Astrocyte (in vitro differentiated cells and primary cell): ENCODE measurements at regions not wholly inside any gene's neighbourhood (a gene's known extent, or its start where the extent isn't known, plus 50 kb on each side); places are given as distances from the start of the nearest gene placed in this dataset.

Experiments used
- DNase-seq: peaks from one replicate; pipeline ENCODE4 v3.0.0-alpha.2; 2010; ENCODE audit warnings: low read depth
- FAIRE-seq: peaks from 2 replicates; lab custom pipeline; 2011; peaks lifted over from hg19 to GRCh38; lab: Jason Lieb, UNC
- H2AFZ ChIP-seq: 2 replicates; pipeline ENCODE4 v1.6.0; 2012; ENCODE audit warnings: low read depth, low read length, inconsistent platforms
- H3K27ac ChIP-seq: 2 replicates; pipeline ENCODE4 v1.5.1; 2011; ENCODE audit warnings: low read depth, low read length, inconsistent platforms
- H3K27me3 ChIP-seq: 2 replicates; pipeline ENCODE4 v1.6.0; 2011; ENCODE audit warnings: low read length, inconsistent platforms; ENCODE audit not compliant: insufficient read depth
- H3K36me3 ChIP-seq: 2 replicates; pipeline ENCODE4 v1.5.1; 2011; ENCODE audit warnings: low read length, inconsistent platforms; ENCODE audit not compliant: insufficient read depth
- H3K4me1 ChIP-seq: 2 replicates; pipeline ENCODE4 v1.5.1; 2011; ENCODE audit warnings: low read length, inconsistent platforms; ENCODE audit not compliant: insufficient read depth
- H3K4me2 ChIP-seq: 2 replicates; pipeline ENCODE4 v1.6.0; 2012; ENCODE audit warnings: low read length, inconsistent platforms
- H3K4me3 ChIP-seq: 2 replicates; pipeline ENCODE4 v1.5.1; 2011; ENCODE audit warnings: low read depth, mild to moderate bottlenecking, low read length, inconsistent platforms; ENCODE audit not compliant: insufficient read depth
- H3K79me2 ChIP-seq: 2 replicates; pipeline ENCODE4 v1.6.0; 2012; ENCODE audit warnings: mild to moderate bottlenecking, low read length, inconsistent platforms; ENCODE audit not compliant: insufficient read depth
- H3K9ac ChIP-seq: 2 replicates; pipeline ENCODE4 v1.6.0; 2012; ENCODE audit warnings: mild to moderate bottlenecking, low read length, inconsistent platforms
- H3K9me3 ChIP-seq: 2 replicates; pipeline ENCODE4 v1.5.1; 2012; ENCODE audit warnings: low read depth, mild to moderate bottlenecking, low read length, inconsistent platforms; ENCODE audit not compliant: insufficient read depth
- H4K20me1 ChIP-seq: 2 replicates; pipeline ENCODE4 v1.6.0; 2012; ENCODE audit warnings: low read length, inconsistent platforms; ENCODE audit not compliant: insufficient read depth
- H3K27ac Mint-ChIP-seq: one replicate; pipeline ENCODE4 v1.8.0; 2021; ENCODE audit warnings: mild to moderate bottlenecking, mixed read lengths; ENCODE audit not compliant: unreplicated experiment
- H3K27me3 Mint-ChIP-seq: one replicate; pipeline ENCODE4 v1.8.0; 2021; ENCODE audit warnings: low read depth, mixed read lengths; ENCODE audit not compliant: unreplicated experiment
- H3K36me3 Mint-ChIP-seq: one replicate; pipeline ENCODE4 v1.8.0; 2021; ENCODE audit warnings: low read depth, mixed read lengths; ENCODE audit not compliant: unreplicated experiment
- H3K4me1 Mint-ChIP-seq: one replicate; pipeline ENCODE4 v1.8.0; 2021; ENCODE audit warnings: low read depth, mixed read lengths; ENCODE audit not compliant: unreplicated experiment
- H3K4me3 Mint-ChIP-seq: one replicate; pipeline ENCODE4 v1.8.0; 2021; ENCODE audit warnings: mild to moderate bottlenecking, moderate library complexity, mixed read lengths; ENCODE audit not compliant: unreplicated experiment
- H3K9me3 Mint-ChIP-seq: one replicate; pipeline ENCODE4 v1.8.0; 2021; ENCODE audit warnings: mild to moderate bottlenecking, mixed read lengths; ENCODE audit not compliant: unreplicated experiment
- CTCF ChIP-seq: IDR thresholded peaks from 2 replicates; pipeline ENCODE4 v1.5.1; 2011; ENCODE audit warnings: low read depth, mild to moderate bottlenecking, inconsistent platforms, low read length, moderate library complexity; ENCODE audit not compliant: insufficient read depth
- EZH2 ChIP-seq: IDR thresholded peaks from 2 replicates; pipeline ENCODE4 v1.6.1; 2012; ENCODE audit warnings: mild to moderate bottlenecking, low read length, inconsistent platforms; ENCODE audit not compliant: insufficient read depth

DNA sequence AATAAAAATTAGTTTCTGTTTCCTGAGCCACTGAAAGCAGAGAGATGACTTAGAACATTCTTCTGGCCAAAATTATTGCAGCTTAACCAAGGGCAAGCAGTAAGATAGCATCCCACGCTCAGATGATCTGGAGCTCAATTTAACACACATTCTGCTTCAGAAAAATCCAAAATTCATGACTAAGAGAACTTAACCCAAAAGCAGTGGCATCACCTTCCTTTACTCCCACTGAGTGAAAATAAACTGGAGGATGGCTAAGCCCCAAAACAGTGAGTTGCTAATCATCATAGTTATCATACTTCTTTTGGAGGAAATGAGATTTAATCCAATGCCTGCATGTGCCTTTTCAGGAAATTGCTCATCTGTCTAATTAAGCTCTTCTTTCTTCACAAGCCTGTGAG lies 195.4 kb downstream of the DUSP6 start:
- peak; percentile 47 for FAIRE-seq

DNA sequence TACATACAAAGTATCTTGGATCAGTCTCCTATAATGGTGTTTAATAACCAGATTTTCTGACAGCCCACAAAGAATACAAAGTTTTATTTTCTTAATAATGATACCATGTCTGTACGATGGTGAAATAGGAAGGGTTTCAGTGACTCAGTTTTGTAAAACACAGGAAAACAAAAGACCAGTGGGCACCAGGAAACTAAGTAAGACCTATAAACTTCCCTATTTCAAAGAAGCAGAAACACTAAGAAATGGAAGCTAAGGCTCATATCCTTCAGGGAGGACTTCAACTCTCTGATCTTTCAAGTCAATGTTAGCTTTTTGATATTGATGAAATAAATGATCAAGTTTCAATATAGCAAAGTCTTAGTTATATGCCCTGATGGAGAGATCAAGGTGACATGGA lies 196.0 kb downstream of the DUSP6 start:
- TF ChIP-seq EZH2 = no peak
- no peak for TF ChIP-seq CTCF
- H3K27ac ChIP-seq = no peak overlapping the region
- H4K20me1 ChIP-seq = no peaks in the 10 kb centered on the region
- H3K4me3 Mint-ChIP-seq = no peak overlapping the region
- DNase-seq (no peak), FAIRE-seq (no peak)
- H3K36me3 ChIP-seq = no peaks in the 10 kb centered on the region
- no peak overlapping the region for H3K4me3 ChIP-seq
- H3K27me3 Mint-ChIP-seq = no peaks in the 10 kb centered on the region
- no peak overlapping the region for H3K27ac Mint-ChIP-seq
- no peaks in the 10 kb centered on the region for H3K9me3 Mint-ChIP-seq
- H3K4me2 ChIP-seq = peak overlapping the region; percentile 7
- no peaks in the 10 kb centered on the region for H3K36me3 Mint-ChIP-seq
- no peak overlapping the region for H2AFZ ChIP-seq
- H3K79me2 ChIP-seq = no peaks in the 10 kb centered on the region
- H3K27me3 ChIP-seq = no peaks in the 10 kb centered on the region
- peaks cover 11% of the 10 kb centered on the region for H3K4me1 Mint-ChIP-seq
- H3K9me3 ChIP-seq = no peaks in the 10 kb centered on the region
- no peak overlapping the region for H3K9ac ChIP-seq
- H3K4me1 ChIP-seq = peaks cover 18% of the 10 kb centered on the region

More for the DNA sequence above, 195.4 kb downstream of the DUSP6 start:
- Mint-ChIP-seq H3K27me3 (no peaks in the 10 kb centered on the region), H3K27ac (no peak overlapping the region), H3K36me3 (no peaks in the 10 kb centered on the region), H3K4me3 (no peak overlapping the region), H3K9me3 (no peaks in the 10 kb centered on the region), H3K4me1 (peaks cover 11% of the 10 kb centered on the region)
- DNase-seq = peak; percentile 76
- no peaks in the 10 kb centered on the region for H3K79me2 ChIP-seq
- H4K20me1 ChIP-seq = no peaks in the 10 kb centered on the region
- no peaks in the 10 kb centered on the region for H3K27me3 ChIP-seq
- no peaks in the 10 kb centered on the region for H3K36me3 ChIP-seq
- TF ChIP-seq CTCF (no peak), EZH2 (no peak)
- H3K9ac ChIP-seq = no peak overlapping the region
- H3K9me3 ChIP-seq = no peaks in the 10 kb centered on the region
- H2AFZ ChIP-seq = no peak overlapping the region
- H3K4me2 ChIP-seq = peak overlapping the region; percentile 7
- peaks cover 21% of the 10 kb centered on the region for H3K4me1 ChIP-seq
- H3K27ac ChIP-seq = no peak overlapping the region
- no peak overlapping the region for H3K4me3 ChIP-seq

DNA sequence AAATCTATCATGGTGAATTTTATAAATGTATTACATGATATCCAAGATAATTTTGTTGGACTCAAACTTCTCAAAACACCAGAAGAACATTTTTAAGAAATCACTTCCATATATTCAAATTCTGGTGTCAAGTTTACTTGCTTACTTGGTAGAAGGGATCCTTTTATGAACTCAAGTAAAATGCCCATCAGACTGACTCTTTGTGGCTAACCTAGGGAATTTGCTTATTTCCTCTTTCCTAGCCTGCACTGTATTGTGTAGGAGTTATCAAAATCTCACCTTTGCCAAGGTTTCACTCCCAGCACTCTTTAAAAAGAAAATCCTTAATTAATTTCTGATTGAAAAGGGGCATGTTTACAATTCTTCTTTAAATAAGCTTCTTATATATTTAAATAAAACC lies 196.5 kb downstream of the DUSP6 start:
- no peaks in the 10 kb centered on the region for H3K27me3 Mint-ChIP-seq
- H3K9ac ChIP-seq = no peak overlapping the region
- peaks cover 11% of the 10 kb centered on the region for H3K4me1 Mint-ChIP-seq
- H3K4me1 ChIP-seq = peaks cover 13% of the 10 kb centered on the region
- H3K36me3 Mint-ChIP-seq = no peaks in the 10 kb centered on the region
- H3K4me3 ChIP-seq = no peak overlapping the region
- H3K27me3 ChIP-seq = no peaks in the 10 kb centered on the region
- H3K9me3 ChIP-seq = no peaks in the 10 kb centered on the region
- H3K27ac Mint-ChIP-seq = no peak overlapping the region
- no peak overlapping the region for H3K4me2 ChIP-seq
- no peaks in the 10 kb centered on the region for H3K9me3 Mint-ChIP-seq
- TF ChIP-seq EZH2 (no peak), CTCF (no peak)
- DNase-seq (no peak), FAIRE-seq (no peak)
- no peak overlapping the region for H2AFZ ChIP-seq
- H4K20me1 ChIP-seq = no peaks in the 10 kb centered on the region
- H3K36me3 ChIP-seq = no peaks in the 10 kb centered on the region
- no peaks in the 10 kb centered on the region for H3K79me2 ChIP-seq
- H3K4me3 Mint-ChIP-seq = no peak overlapping the region
- no peak overlapping the region for H3K27ac ChIP-seq
